Lung (tissue), 12 donors: ENCODE measurements at regions not wholly inside any gene's neighbourhood (a gene's known extent, or its start where the extent isn't known, plus 50 kb on each side); places are given as distances from the start of the nearest gene placed in this dataset. TPM values are rescaled to one million over a fixed set of nuclear protein-coding genes. Genes with fewer than 3 reads are reported as not detected.

Experiments used
- ATAC-seq: fragments of 200-7000 bp; cut with Tn5 transposase; one replicate; pipeline ENCODE4 v1.9.1; 2020; ENCODE audit warnings: moderate number of reproducible peaks; ENCODE audit not compliant: insufficient read depth, low FRiP score
- DNase-seq, 3 donors: peaks; one replicate each; pipeline ENCODE4 v3.0.0-alpha.2; 2013 to 2017
- H3K27ac ChIP-seq, 2 donors: one replicate each; pipeline ENCODE4 v1.5.1; 2013; ENCODE audit warnings: mild to moderate bottlenecking in 2 of 2, moderate library complexity in 2 of 2, control low read depth in 1 of 2, inconsistent platforms in 1 of 2, low read depth in 1 of 2, low read length in 1 of 2
- H3K27me3 ChIP-seq, 3 donors: one replicate each; pipeline ENCODE4 v1.5.1; 2013; ENCODE audit warnings: low read length in 2 of 3; ENCODE audit not compliant: control insufficient read depth in 3 of 3, insufficient read depth in 3 of 3
- H3K36me3 ChIP-seq, 4 donors: one replicate each; pipeline ENCODE4 v1.5.1; 2013; ENCODE audit warnings: low read length in 4 of 4, mild to moderate bottlenecking in 1 of 4, moderate library complexity in 1 of 4; ENCODE audit not compliant: control insufficient read depth in 4 of 4, insufficient read depth in 4 of 4
- H3K4me1 ChIP-seq, 5 donors: one replicate each; pipeline ENCODE4 v1.5.1; 2013; ENCODE audit warnings: low read length in 5 of 5, mild to moderate bottlenecking in 2 of 5, moderate library complexity in 1 of 5; ENCODE audit not compliant: control insufficient read depth in 5 of 5, insufficient read depth in 5 of 5
- H3K4me3 ChIP-seq: one replicate; pipeline ENCODE4 v1.5.1; 2013; ENCODE audit warnings: mild to moderate bottlenecking, control low read depth, moderate library complexity
- H3K9ac ChIP-seq, 2 donors: one replicate each; pipeline ENCODE4 v1.5.1; 2013; ENCODE audit warnings: low read length in 2 of 2, control low read depth in 1 of 2; ENCODE audit not compliant: insufficient read depth in 1 of 2
- H3K9me3 ChIP-seq, 4 donors: one replicate each; pipeline ENCODE4 v1.5.1; 2013; ENCODE audit warnings: low read length in 3 of 4, mild to moderate bottlenecking in 1 of 4, moderate library complexity in 1 of 4; ENCODE audit not compliant: control insufficient read depth in 4 of 4, insufficient read depth in 3 of 4
- CTCF ChIP-seq: IDR thresholded peaks from 2 replicates; pipeline ENCODE4 v1.5.1; 2012; ENCODE audit warnings: mild to moderate bottlenecking; ENCODE audit errors: control extremely low read depth, extremely low read depth
- WGBS, 2 donors: extraction: QIAGEN DNeasy Blood & Tissue Kit; methylation state at CpG; one replicate each; pipeline ENCODE4 v1.1.7; 2013; 5-methylcytosine and 5-hydroxymethylcytosine counted together
- small RNA-seq: library from RNA; depleted of rRNA; stranded (forward); fragments of <200 nt; gene quantifications from one replicate; pipeline ENCODE3, GENCODE V24; 2014; ENCODE audit warnings: low replicate concordance
- donor health status: control.
- donor health status: control.
- donor health status: Bipolar disorder and iron deficiency.
- donor health status: healthy.
- donor health status: DM: yes; HTN: yes; CAD: no.

- Histone ChIP-seq H3K4me3 (no peak overlapping the region), H3K9me3 (no peaks in the 10 kb centered on the region), H3K27ac (no peak overlapping the region), H3K27me3 (no peaks in the 10 kb centered on the region), H3K4me1 (no peaks in the 10 kb centered on the region), H3K9ac (no peak overlapping the region), H3K36me3 (no peaks in the 10 kb centered on the region)
- WGBS, 2 donors: 61 to 72% methylated on average over 8 of the region's 8 CpGs
- DNase-seq (peak in 2 of 3 donors; percentile 1 to 14), ATAC-seq (no peak)
- TF ChIP-seq CTCF: no peak
These were observed 58.2 kb upstream of the VGLL2 start for GRCh38 chr6:117206944-117207687.

GRCh38 chr6:117210279-117210678 lies 55.1 kb upstream of the VGLL2 start:
- DNase-seq: no peak
- TF ChIP-seq CTCF: no peak
- no peaks in the 10 kb centered on the region for H3K27me3 ChIP-seq
- H3K4me3 ChIP-seq: no peak overlapping the region
- no peaks in the 10 kb centered on the region for H3K9me3 ChIP-seq
- no peaks in the 10 kb centered on the region for H3K4me1 ChIP-seq
- WGBS, 2 donors: 63 to 75% methylated on average over 1 of the region's 1 CpG
- H3K9ac ChIP-seq: no peak overlapping the region
- no peak overlapping the region for H3K27ac ChIP-seq
- no peaks in the 10 kb centered on the region for H3K36me3 ChIP-seq
- no peak for ATAC-seq

DNA sequence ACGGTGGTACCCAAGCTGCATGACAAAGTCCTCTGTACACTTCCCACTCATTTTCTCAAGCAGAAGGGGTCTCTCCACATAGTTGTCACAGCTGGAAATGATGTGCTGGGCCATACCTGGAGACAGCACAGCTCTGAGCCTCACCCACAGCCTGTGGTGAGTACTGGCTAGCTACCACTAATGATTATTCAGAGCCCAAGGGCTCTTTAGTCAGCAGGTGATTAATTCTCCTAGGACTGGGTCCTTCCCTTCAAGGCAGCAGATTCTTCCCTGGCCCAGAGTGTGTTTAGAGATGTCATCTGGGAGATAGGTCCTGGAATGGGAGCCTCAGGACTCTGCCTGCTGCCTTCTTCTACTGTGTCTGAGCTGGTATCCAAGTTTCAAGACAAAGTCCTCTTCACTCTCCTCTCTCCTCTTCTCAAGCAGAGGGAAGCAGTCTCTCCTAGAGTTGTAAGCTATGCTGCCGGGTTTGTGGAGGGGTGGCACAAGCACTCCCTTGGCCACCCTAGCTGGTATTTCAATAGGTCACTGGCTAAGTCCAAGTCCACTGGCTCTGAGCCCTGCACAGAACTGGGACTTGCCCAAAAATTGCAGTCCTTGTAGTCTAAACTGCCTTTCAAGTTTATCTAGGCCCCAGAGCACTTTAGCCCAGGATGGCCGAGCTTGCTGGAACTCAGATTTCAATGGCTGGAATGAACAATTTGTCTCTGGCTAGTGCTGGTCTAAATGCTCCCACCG lies 49.8 kb upstream of the VGLL2 start:
- DNase-seq: no peak
- Histone ChIP-seq H3K27me3 (no peaks in the 10 kb centered on the region), H3K36me3 (no peaks in the 10 kb centered on the region), H3K9ac (no peak overlapping the region), H3K4me3 (no peak overlapping the region), H3K27ac (no peak overlapping the region), H3K4me1 (peaks cover 0 to 1% (median 0%) of the 10 kb centered on the region in 5 donors), H3K9me3 (no peaks in the 10 kb centered on the region)
- WGBS, 2 donors: 76 to 81% methylated on average over 4 of the region's 4 CpGs
- no peak for TF ChIP-seq CTCF
- no peak for ATAC-seq

Small RNA genes in the stretch of these regions (small RNA-seq; reads per million reads assigned to genes)
- gene RNA5SP214 (0.27 reads per million, percentile 28 among the genes with 10 or more reads in this experiment), gene RPS29P13 (not detected)
